Skeletal muscle cell (primary cell): ENCODE measurements at regions not wholly inside any gene's neighbourhood (a gene's known extent, or its start where the extent isn't known, plus 50 kb on each side); places are given as distances from the start of the nearest gene placed in this dataset.

ENCODE experiments used
- DNase-seq: peaks from one replicate; pipeline ENCODE4 v3.0.0-alpha.2; 2010; ENCODE audit warnings: low read depth
- H3K4me3 ChIP-seq: 2 replicates; pipeline ENCODE4 v1.5.1; 2011; ENCODE audit warnings: low read depth, mild to moderate bottlenecking, control low read depth, low read length, moderate library complexity

DNA sequence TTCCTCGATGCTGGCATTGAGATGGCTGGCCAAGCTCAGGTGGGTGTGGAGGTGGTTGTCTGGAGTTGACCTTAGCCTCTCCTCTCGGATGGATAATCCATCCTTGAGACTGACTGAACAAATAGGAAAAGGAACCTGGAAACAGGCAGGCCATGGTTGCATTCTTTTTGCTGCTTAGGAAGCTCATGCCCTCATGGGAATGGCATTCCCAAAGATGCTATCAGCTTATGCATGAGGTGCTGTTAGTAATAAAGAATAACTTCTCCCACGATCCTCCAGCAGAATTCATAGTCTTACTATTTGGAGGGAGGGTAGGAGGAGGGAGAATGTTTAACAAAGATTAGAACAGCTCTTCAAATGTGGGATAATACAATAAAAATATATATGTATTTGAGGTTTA is 303.0 kb upstream of the TPM1 start:
- H3K4me3 ChIP-seq, result no peak overlapping the region
- DNase-seq, result no peak

DNA sequence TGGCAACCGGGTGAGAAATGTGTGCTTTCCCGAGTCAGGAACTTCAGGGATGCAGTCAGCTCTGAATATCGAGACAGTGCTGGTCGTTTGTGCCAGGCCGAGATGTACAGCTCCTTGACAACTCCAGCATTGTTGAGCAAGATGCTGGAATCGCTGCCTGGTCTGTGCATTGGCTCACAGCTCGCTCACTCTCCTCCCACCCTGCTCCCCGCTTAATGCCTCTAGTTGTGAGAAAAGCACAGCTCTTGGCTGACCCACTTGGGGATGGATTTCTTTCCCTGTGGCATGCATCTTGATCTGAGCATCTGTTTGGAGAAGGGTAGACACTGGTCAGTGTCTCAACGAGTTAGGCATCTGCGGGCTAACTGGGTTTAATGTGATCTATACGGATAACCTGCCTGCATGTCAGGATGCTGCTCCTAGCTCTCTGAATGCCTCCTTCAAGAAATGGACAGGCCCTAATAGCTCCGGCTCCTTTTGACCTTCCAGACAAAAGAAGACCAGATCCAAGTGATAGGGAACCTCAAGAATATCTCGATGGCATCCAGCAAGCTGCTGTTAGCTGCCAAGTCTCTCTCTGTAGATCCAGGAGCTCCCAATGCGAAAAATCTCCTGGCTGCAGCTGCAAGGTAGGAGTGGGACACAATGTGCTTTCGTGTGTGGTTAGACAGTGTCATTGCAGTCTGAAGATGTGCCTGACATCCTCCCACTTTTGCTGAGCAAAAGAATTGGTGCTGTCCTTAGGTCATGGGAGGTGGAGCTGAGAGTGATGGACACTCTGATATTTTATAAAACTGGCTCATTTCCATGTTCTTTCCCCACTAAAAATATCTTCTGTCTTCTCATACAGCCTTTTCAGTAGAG is 302.2 kb upstream of the TPM1 start:
- no peak for DNase-seq
- H3K4me3 ChIP-seq, result no peak overlapping the region

GRCh38 chr15:62741106-62741505 is 301.4 kb upstream of the TPM1 start:
- H3K4me3 ChIP-seq, result no peak overlapping the region
- DNase-seq, result no peak

DNA sequence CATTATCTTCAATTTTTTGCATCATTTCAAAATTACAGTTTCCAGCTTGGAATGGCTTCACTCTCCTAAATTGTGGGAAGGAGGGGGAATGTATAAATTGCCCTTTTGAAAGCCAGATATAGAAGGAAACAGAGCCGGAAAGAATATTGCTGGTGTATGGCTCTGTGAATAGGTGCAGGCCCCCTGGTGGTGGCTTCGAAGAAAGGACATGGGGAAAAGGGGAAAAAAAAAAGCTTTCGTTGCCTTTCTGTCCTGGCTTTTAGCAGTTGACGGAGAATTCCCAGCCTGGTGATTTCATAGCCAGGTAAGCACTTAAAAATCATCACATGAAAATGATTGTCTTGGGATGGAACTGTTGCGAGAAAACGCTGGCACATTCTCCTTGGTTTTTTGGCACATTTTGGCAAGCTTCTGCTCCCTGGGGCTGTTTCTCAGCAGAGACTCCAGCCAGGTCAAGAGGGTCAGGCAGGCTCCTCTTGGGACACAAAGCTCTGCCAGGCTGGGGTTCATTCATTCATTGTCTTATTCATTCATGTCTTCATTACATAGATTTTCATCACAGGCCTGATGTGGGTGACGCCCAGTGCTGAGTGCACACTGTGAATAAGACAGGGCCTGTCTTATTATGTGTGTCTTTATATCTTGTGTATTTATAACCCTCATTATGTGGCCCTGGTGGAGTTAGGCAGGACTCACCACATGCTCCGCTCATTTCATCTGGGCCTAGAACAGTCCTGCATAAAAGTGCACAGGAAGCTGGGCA is 300.0 kb upstream of the TPM1 start:
- no peak overlapping the region for H3K4me3 ChIP-seq
- peak; percentile 66 for DNase-seq

GRCh38 chr15:62745621-62746225 is 296.8 kb upstream of the TPM1 start:
- DNase-seq, result no peak
- no peak overlapping the region for H3K4me3 ChIP-seq

DNA sequence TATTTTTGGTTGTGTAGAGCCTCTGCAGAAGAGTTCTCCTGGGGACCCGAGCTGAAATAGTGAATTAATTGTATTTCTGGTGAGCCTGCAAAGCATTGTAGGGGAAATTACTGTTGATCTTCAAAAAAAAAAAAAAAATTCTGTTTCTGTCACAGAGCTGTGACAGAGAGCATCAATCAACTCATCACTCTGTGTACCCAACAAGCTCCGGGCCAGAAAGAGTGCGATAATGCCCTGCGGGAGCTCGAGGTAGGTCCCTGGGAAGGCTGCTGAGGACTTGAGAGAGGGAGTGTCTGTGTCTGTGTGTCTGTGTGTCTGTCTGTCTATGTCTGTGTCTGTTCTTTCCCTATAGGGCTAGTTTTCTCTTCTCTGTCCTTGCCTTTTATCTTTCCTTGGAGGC is 294.4 kb upstream of the TPM1 start:
- no peak for DNase-seq
- H3K4me3 ChIP-seq, result no peak overlapping the region

DNA sequence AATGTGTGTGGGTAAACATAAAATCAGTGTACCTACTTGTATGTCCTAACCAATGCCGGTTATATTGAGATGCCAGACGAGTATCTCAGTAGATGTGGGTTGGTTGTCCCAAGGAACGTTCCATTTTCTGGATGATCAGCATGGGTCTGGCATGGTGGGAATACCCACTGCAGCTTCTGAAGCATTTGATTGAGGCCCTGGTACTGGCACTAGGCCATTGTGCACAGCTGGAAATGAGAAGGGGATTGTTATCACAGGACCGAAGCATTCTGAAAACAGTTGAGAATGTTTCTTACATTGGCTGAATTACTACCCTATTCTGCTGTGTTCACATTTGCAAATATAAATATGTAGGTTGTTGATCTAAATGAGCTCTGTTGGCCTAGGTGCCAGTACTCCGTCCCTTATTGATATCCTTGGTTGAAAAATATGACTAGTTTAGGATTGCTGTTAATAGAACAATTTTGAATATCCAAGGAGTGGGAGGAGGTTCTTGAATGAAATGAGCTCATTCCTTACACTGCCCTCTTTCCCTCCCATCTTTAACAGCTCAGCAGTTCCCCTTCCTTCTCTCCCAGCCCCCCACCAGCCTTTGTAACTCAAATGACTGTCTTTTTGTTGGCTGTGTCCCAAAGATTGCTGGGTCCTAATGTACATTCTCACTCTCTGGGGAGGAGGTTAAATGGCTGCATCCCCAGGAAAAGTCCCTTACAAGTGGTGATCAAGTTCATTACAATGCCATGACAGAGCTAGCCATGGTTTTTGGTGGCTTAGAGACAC is 293.3 kb upstream of the TPM1 start:
- no peak for DNase-seq
- no peak overlapping the region for H3K4me3 ChIP-seq

DNA sequence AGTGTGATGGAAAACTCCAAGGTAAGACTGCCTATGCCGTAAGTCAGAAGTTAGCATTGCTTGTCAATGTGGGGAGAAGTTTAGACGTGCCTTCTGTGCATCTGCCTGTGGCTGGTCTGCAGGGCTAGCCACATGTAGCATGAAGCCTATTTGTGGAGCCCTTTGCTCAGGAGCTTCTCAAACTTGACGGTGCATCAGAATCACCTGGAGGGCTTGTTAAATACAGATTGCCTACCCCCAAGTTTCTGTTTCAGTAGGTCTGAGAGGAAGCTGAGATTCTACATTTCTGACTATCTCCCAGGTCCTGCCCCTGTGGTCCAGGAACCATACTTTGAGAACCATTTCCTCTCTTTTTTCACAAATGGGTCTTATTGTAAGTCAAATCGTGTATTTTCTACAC is 292.1 kb upstream of the TPM1 start:
- no peak for DNase-seq
- H3K4me3 ChIP-seq, result no peak overlapping the region

- DNase-seq, result no peak
Measured at GRCh38 chr15:62752657-62753517, 289.7 kb upstream of the TPM1 start.

GRCh38 chr15:62753518-62754221 is 288.9 kb upstream of the TPM1 start:
- H3K4me3 ChIP-seq, result no peak overlapping the region
- no peak for DNase-seq

More at GRCh38 chr15:62752657-62753517, 289.7 kb upstream of the TPM1 start:
- H3K4me3 ChIP-seq, result no peak overlapping the region

- H3K4me3 ChIP-seq, result no peak overlapping the region
- DNase-seq, result no peak
Measured at GRCh38 chr15:62756326-62756994, 286.1 kb upstream of the TPM1 start.

- no peak for DNase-seq
- no peak overlapping the region for H3K4me3 ChIP-seq
Measured at GRCh38 chr15:62756995-62757360, 285.6 kb upstream of the TPM1 start.

GRCh38 chr15:62757535-62757934 is 285.0 kb upstream of the TPM1 start:
- no peak overlapping the region for H3K4me3 ChIP-seq
- no peak for DNase-seq

GRCh38 chr15:62758126-62758951 is 284.2 kb upstream of the TPM1 start:
- DNase-seq, result peak; percentile 87
- no peak overlapping the region for H3K4me3 ChIP-seq

DNA sequence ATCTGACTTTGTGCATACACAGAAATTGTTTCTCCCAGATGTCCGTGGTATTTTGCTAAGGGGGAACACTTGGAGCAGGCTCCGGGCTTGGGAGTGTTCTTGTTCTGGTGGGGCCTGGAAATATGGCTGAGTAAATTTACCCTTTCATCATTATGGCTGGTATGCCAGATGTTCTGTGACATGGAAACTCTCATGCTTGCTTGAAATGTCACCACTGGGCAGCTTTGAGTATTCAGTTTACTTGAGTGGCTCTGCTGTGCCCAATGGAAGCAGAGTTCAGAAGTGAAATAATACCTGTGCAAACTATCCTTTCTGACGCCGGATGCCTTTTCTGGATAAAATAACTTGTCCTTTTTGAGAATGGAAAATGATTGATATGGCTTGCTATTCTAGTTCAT is 283.6 kb upstream of the TPM1 start:
- no peak overlapping the region for H3K4me3 ChIP-seq
- DNase-seq, result no peak

DNA sequence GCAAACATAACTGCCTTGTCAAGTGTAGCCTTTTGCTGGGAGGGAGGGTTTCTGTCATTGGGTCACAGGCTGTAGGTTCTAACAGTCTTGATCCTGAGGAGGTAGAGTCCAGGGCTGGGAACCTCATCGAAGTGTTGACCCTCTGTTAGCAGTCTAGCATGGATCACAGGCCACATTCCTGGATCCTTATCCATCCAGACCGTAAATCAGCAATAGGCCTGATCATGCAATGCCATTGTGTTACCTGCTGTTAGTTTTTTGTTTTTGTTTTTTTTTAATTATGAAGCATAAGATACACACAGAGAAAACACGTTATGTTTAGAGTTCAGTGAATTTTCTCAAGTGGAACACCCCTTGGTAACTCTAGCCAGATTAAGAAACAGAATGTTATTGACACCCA is 282.0 kb upstream of the TPM1 start:
- DNase-seq, result no peak
- H3K4me3 ChIP-seq, result no peak overlapping the region

GRCh38 chr15:62765916-62766315 is 276.6 kb upstream of the TPM1 start:
- no peak overlapping the region for H3K4me3 ChIP-seq
- DNase-seq, result no peak
